ENCODE measurements at regions not wholly inside any gene's neighbourhood (a gene's known extent, or its start where the extent isn't known, plus 50 kb on each side); places are given as distances from the start of the nearest gene placed in this dataset.
A peak's percentile ranks its signal among the peaks of the same experiment; 100 is the strongest.

DNA sequence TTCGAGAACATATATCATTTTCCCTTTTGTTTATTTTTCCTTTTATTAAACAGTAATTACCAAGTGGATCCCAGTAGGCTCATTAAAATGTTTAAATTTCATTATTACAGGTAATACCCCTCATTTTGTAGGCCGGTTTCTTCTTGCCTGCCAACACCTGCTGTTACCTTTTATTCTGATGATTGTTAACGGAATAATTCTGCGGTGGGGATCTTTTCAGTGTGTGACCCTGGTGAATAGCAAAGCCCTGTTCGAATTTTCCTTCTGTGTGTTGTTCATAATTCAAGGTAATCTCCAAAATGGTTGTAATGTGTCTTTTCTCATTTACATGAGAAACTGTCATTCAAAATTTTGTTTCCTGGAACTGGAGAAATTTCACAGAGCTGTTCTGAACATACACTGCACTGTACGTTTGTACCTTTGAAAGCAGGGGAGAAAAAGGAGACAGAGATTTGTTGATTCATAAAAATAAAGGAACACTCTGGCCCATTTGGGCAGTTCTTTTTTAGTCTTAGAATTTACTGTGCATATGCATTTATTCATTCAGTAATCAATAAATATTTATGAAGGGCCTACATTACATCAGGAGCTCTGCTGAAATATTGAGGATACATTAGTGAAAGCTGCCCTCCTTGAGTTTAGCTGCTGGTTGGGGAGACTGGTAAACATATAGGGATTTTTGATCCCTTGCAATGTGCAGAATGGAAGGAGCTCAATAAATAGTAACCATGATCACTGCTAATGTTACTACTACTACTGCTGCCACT is 502.0 kb downstream of the QKI start:
- H3K27me3 Mint-ChIP-seq: peaks cover 0 to 30% (median 13%) of the 10 kb centered on the region in 5 donors
- POLR2A ChIA-PET: no interaction called here
- Histone ChIP-seq H3K9me3 (ENCODE audit: control insufficient read depth in 2 of 3, low read length in 3 of 3) (no peaks in the 10 kb centered on the region), H3K4me3 (ENCODE audit: low read length) (no peak overlapping the region), H3K27me3 (ENCODE audit: control insufficient read depth in 2 of 2, insufficient read depth in 2 of 2, low read length in 2 of 2) (no peaks in the 10 kb centered on the region), H3K36me3 (ENCODE audit: control insufficient read depth in 2 of 3, insufficient read depth in 3 of 3, low read length in 3 of 3) (no peaks in the 10 kb centered on the region), H3K4me1 (ENCODE audit: control insufficient read depth in 2 of 2, insufficient read depth in 2 of 2, low read length in 2 of 2) (no peaks in the 10 kb centered on the region), H3K27ac (ENCODE audit: low read depth, low read length) (no peak overlapping the region)
- DNase-seq: no peak
- CTCF ChIA-PET: no interaction called here
- no peak for ATAC-seq
- intact Hi-C loops (cut with micrococcal nuclease): no loop called here
- H3K4me1 Mint-ChIP-seq: no peaks in the 10 kb centered on the region
- no peak overlapping the region for H3K27ac Mint-ChIP-seq
- H3K4me3 Mint-ChIP-seq: no peak overlapping the region
- H3K36me3 Mint-ChIP-seq: no peaks in the 10 kb centered on the region
- H3K9me3 Mint-ChIP-seq: peaks cover 0 to 5% (median 0%) of the 10 kb centered on the region in 11 donors

DNA sequence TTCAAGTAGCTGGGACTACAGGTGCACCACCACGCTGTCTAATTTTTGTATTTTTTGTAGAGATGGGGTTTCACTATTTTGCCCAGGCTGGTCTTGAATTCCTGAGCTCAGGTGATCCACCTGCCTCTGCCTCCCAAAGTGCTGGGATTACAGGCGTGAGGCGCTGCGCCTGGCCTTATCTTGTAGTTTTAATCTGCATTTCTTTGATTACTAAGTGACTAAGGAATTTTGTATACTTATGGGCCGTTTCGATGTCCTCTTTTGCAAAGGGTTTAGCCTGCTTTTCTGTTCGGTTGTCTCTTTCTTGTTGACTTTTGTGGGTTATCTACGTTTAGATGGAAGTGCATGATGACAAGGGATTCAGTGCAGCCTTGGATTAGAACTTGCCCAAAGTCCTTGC is 500.6 kb downstream of the QKI start:
- no peaks in the 10 kb centered on the region for H3K36me3 Mint-ChIP-seq
- no peaks in the 10 kb centered on the region for H3K27me3 ChIP-seq (ENCODE audit: control insufficient read depth in 2 of 2, insufficient read depth in 2 of 2, low read length in 2 of 2)
- intact Hi-C loops (cut with micrococcal nuclease): no loop called here
- H3K4me3 ChIP-seq (ENCODE audit: low read length): no peak overlapping the region
- no peak overlapping the region for H3K4me3 Mint-ChIP-seq
- H3K36me3 ChIP-seq (ENCODE audit: control insufficient read depth in 2 of 3, insufficient read depth in 3 of 3, low read length in 3 of 3): no peaks in the 10 kb centered on the region
- no peak overlapping the region for H3K27ac ChIP-seq (ENCODE audit: low read depth, low read length)
- no peaks in the 10 kb centered on the region for H3K4me1 ChIP-seq (ENCODE audit: control insufficient read depth in 2 of 2, insufficient read depth in 2 of 2, low read length in 2 of 2)
- ChIA-PET CTCF (no interaction called here), POLR2A (no interaction called here)
- ATAC-seq: no peak
- peaks cover 2 to 35% (median 22%) of the 10 kb centered on the region in 5 donors for H3K27me3 Mint-ChIP-seq
- H3K9me3 Mint-ChIP-seq: peaks cover 0 to 5% (median 0%) of the 10 kb centered on the region in 11 donors
- H3K27ac Mint-ChIP-seq: peak overlapping the region in 1 of 9 donors; percentile 1
- no peaks in the 10 kb centered on the region for H3K9me3 ChIP-seq (ENCODE audit: control insufficient read depth in 2 of 3, low read length in 3 of 3)
- H3K4me1 Mint-ChIP-seq: no peaks in the 10 kb centered on the region
- no peak for DNase-seq

- POLR2A ChIA-PET: no interaction called here
- Mint-ChIP-seq H3K27ac (no peak overlapping the region), H3K27me3 (peaks cover 2 to 29% (median 23%) of the 10 kb centered on the region in 5 donors), H3K9me3 (peaks cover 0 to 5% (median 0%) of the 10 kb centered on the region in 11 donors), H3K36me3 (no peaks in the 10 kb centered on the region), H3K4me1 (no peaks in the 10 kb centered on the region), H3K4me3 (no peak overlapping the region)
- Histone ChIP-seq H3K4me3 (ENCODE audit: low read length) (no peak overlapping the region), H3K4me1 (ENCODE audit: control insufficient read depth in 2 of 2, insufficient read depth in 2 of 2, low read length in 2 of 2) (no peaks in the 10 kb centered on the region), H3K36me3 (ENCODE audit: control insufficient read depth in 2 of 3, insufficient read depth in 3 of 3, low read length in 3 of 3) (no peaks in the 10 kb centered on the region), H3K9me3 (ENCODE audit: control insufficient read depth in 2 of 3, low read length in 3 of 3) (no peaks in the 10 kb centered on the region), H3K27ac (ENCODE audit: low read depth, low read length) (no peak overlapping the region), H3K27me3 (ENCODE audit: control insufficient read depth in 2 of 2, insufficient read depth in 2 of 2, low read length in 2 of 2) (no peaks in the 10 kb centered on the region)
- DNase-seq (no peak), ATAC-seq (no peak)
- intact Hi-C loops (cut with micrococcal nuclease): no loop called here
- CTCF ChIA-PET: no interaction called here
These were observed 498.5 kb downstream of the QKI start for GRCh38 chr6:163913045-163913444.

- no peak overlapping the region for H3K4me3 Mint-ChIP-seq
- CTCF ChIA-PET: no interaction called here
- no peak for DNase-seq
- no peaks in the 10 kb centered on the region for H3K9me3 ChIP-seq (ENCODE audit: control insufficient read depth in 2 of 3, low read length in 3 of 3)
- H3K27ac Mint-ChIP-seq: no peak overlapping the region
- no peaks in the 10 kb centered on the region for H3K4me1 Mint-ChIP-seq
- no peak overlapping the region for H3K4me3 ChIP-seq (ENCODE audit: low read length)
- H3K9me3 Mint-ChIP-seq: peaks cover 0 to 5% (median 0%) of the 10 kb centered on the region in 11 donors
- intact Hi-C loops (cut with micrococcal nuclease): no loop called here
- POLR2A ChIA-PET: no interaction called here
- ATAC-seq: no peak
- H3K36me3 Mint-ChIP-seq: no peaks in the 10 kb centered on the region
- H3K36me3 ChIP-seq (ENCODE audit: control insufficient read depth in 2 of 3, insufficient read depth in 3 of 3, low read length in 3 of 3): no peaks in the 10 kb centered on the region
- no peak overlapping the region for H3K27ac ChIP-seq (ENCODE audit: low read depth, low read length)
- H3K27me3 ChIP-seq (ENCODE audit: control insufficient read depth in 2 of 2, insufficient read depth in 2 of 2, low read length in 2 of 2): no peaks in the 10 kb centered on the region
- no peaks in the 10 kb centered on the region for H3K4me1 ChIP-seq (ENCODE audit: control insufficient read depth in 2 of 2, insufficient read depth in 2 of 2, low read length in 2 of 2)
- peaks cover 2 to 27% (median 23%) of the 10 kb centered on the region in 5 donors for H3K27me3 Mint-ChIP-seq
These were observed 491.6 kb downstream of the QKI start for GRCh38 chr6:163906006-163906710.

DNA sequence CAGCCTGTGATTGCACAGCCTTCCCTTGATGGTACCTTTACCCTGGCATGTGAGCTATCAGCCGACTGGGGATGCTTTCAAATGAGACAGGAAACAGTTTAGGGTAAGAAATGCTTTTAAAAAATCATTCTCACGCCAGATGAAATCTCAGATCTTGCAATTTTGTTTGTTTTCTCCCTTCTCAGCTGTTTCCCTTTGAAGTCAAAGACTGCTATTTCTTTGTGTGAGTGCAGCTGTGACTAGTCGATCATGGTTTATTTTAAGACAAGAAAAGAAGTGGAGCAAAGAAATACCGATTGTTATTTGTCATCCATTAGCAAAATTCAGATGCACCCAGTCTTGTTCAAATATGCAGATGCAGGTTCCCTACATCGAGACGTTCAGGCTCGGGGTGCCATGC is 489.7 kb downstream of the QKI start:
- Histone ChIP-seq H3K27ac (ENCODE audit: low read depth, low read length) (no peak overlapping the region), H3K9me3 (ENCODE audit: control insufficient read depth in 2 of 3, low read length in 3 of 3) (no peaks in the 10 kb centered on the region), H3K4me1 (ENCODE audit: control insufficient read depth in 2 of 2, insufficient read depth in 2 of 2, low read length in 2 of 2) (no peaks in the 10 kb centered on the region), H3K36me3 (ENCODE audit: control insufficient read depth in 2 of 3, insufficient read depth in 3 of 3, low read length in 3 of 3) (no peaks in the 10 kb centered on the region), H3K27me3 (ENCODE audit: control insufficient read depth in 2 of 2, insufficient read depth in 2 of 2, low read length in 2 of 2) (no peaks in the 10 kb centered on the region), H3K4me3 (ENCODE audit: low read length) (no peak overlapping the region)
- no peaks in the 10 kb centered on the region for H3K36me3 Mint-ChIP-seq
- DNase-seq: no peak
- no peak overlapping the region for H3K4me3 Mint-ChIP-seq
- CTCF ChIA-PET: interaction anchor here (0.5 kb wide), 1 partner anchor 230 kb away, joined by 3 read pairs; no protein-coding TSS in a partner anchor
- POLR2A ChIA-PET: no interaction called here
- H3K9me3 Mint-ChIP-seq: peaks cover 0 to 5% (median 0%) of the 10 kb centered on the region in 11 donors
- intact Hi-C loops (cut with micrococcal nuclease): no loop called here
- H3K27ac Mint-ChIP-seq: no peak overlapping the region
- ATAC-seq: no peak
- no peaks in the 10 kb centered on the region for H3K4me1 Mint-ChIP-seq
- H3K27me3 Mint-ChIP-seq: peaks cover 0 to 20% (median 16%) of the 10 kb centered on the region in 5 donors

GRCh38 chr6:163903541-163903940 is 489.0 kb downstream of the QKI start:
- Mint-ChIP-seq H3K27me3 (peaks cover 0 to 20% (median 18%) of the 10 kb centered on the region in 5 donors), H3K4me1 (no peaks in the 10 kb centered on the region), H3K9me3 (peaks cover 0 to 5% (median 0%) of the 10 kb centered on the region in 11 donors), H3K4me3 (no peak overlapping the region), H3K27ac (no peak overlapping the region), H3K36me3 (no peaks in the 10 kb centered on the region)
- CTCF ChIA-PET: interaction anchor here (0.5 kb wide), 1 partner anchor 231 kb away, joined by 3 read pairs; no protein-coding TSS in a partner anchor
- no peak overlapping the region for H3K27ac ChIP-seq (ENCODE audit: low read depth, low read length)
- POLR2A ChIA-PET: no interaction called here
- intact Hi-C loops (cut with micrococcal nuclease): no loop called here
- H3K27me3 ChIP-seq (ENCODE audit: control insufficient read depth in 2 of 2, insufficient read depth in 2 of 2, low read length in 2 of 2): no peaks in the 10 kb centered on the region
- no peak for DNase-seq
- H3K36me3 ChIP-seq (ENCODE audit: control insufficient read depth in 2 of 3, insufficient read depth in 3 of 3, low read length in 3 of 3): no peaks in the 10 kb centered on the region
- no peaks in the 10 kb centered on the region for H3K9me3 ChIP-seq (ENCODE audit: control insufficient read depth in 2 of 3, low read length in 3 of 3)
- ATAC-seq: no peak
- H3K4me1 ChIP-seq (ENCODE audit: control insufficient read depth in 2 of 2, insufficient read depth in 2 of 2, low read length in 2 of 2): no peaks in the 10 kb centered on the region
- H3K4me3 ChIP-seq (ENCODE audit: low read length): no peak overlapping the region

GRCh38 chr6:163902993-163903392 is 488.5 kb downstream of the QKI start:
- H3K9me3 ChIP-seq (ENCODE audit: control insufficient read depth in 2 of 3, low read length in 3 of 3): no peaks in the 10 kb centered on the region
- no peak for ATAC-seq
- no peaks in the 10 kb centered on the region for H3K36me3 Mint-ChIP-seq
- CTCF ChIA-PET: no interaction called here
- no peak overlapping the region for H3K4me3 ChIP-seq (ENCODE audit: low read length)
- no peak for DNase-seq
- H3K4me1 ChIP-seq (ENCODE audit: control insufficient read depth in 2 of 2, insufficient read depth in 2 of 2, low read length in 2 of 2): no peaks in the 10 kb centered on the region
- H3K36me3 ChIP-seq (ENCODE audit: control insufficient read depth in 2 of 3, insufficient read depth in 3 of 3, low read length in 3 of 3): no peaks in the 10 kb centered on the region
- no peaks in the 10 kb centered on the region for H3K4me1 Mint-ChIP-seq
- H3K27ac ChIP-seq (ENCODE audit: low read depth, low read length): no peak overlapping the region
- intact Hi-C loops (cut with micrococcal nuclease): no loop called here
- H3K4me3 Mint-ChIP-seq: no peak overlapping the region
- POLR2A ChIA-PET: no interaction called here
- peaks cover 0 to 5% (median 0%) of the 10 kb centered on the region in 11 donors for H3K9me3 Mint-ChIP-seq
- no peak overlapping the region for H3K27ac Mint-ChIP-seq
- H3K27me3 Mint-ChIP-seq: peaks cover 0 to 15% (median 13%) of the 10 kb centered on the region in 5 donors
- H3K27me3 ChIP-seq (ENCODE audit: control insufficient read depth in 2 of 2, insufficient read depth in 2 of 2, low read length in 2 of 2): no peaks in the 10 kb centered on the region
